Stomach (tissue), 4 donors: ENCODE measurements at regions not wholly inside any gene's neighbourhood (a gene's known extent, or its start where the extent isn't known, plus 50 kb on each side); places are given as distances from the start of the nearest gene placed in this dataset.

ENCODE experiments used
- CTCF ChIP-seq, 7 experiments: fragments of 450-650 bp in 4 of 7; fragments of 200-600 bp in 3 of 7; sonication (generic) in 3 of 7; IDR thresholded peaks; one replicate each; pipeline ENCODE4 v1.5.1; 2016 to 2019; ENCODE audit warnings: antibody characterized with exemption in 7 of 7, control low read depth in 2 of 7, mild to moderate bottlenecking in 1 of 7
- EP300 ChIP-seq: sonication (generic); formaldehyde crosslinking; IDR thresholded peaks from one replicate; pipeline ENCODE4 v1.6.1; 2017; ENCODE audit warnings: antibody characterized with exemption
- POLR2A ChIP-seq, 4 donors: fragments of 450-650 bp; IDR thresholded peaks; one replicate each; pipeline ENCODE4 v1.6.1; 2016; ENCODE audit warnings: antibody characterized with exemption in 4 of 4, control low read depth in 2 of 4, mild to moderate bottlenecking in 1 of 4, moderate library complexity in 1 of 4
- POLR2AphosphoS5 ChIP-seq, 3 donors: sonication (generic); formaldehyde crosslinking; IDR thresholded peaks; one replicate each; pipeline ENCODE4 v1.6.1; 2016; ENCODE audit warnings: antibody characterized with exemption in 3 of 3

DNA sequence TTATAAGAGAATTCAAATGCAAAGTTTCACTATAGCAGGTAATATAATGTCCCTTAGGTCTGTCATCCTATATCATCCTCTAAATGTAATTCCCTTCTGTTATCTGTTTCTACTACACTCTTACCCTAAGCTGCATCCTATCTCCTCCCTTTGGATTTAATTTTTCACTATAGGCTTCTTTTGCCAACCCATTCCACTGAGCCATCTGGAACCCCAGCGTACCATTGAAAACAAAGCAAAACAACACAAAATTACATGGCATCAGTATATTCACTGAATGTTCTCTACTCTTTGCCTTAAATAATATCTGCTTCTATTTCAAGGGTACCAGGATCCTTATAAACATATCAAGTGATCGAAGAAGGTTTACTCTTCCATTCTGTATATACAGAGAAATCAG is 1530.2 kb upstream of the LRRTM3 start:
- TF ChIP-seq CTCF (IDR thresholded peaks at IDR 0.05) (no peak), POLR2A (IDR thresholded peaks at IDR 0.05) (no peak), EP300 (no peak), POLR2AphosphoS5 (IDR thresholded peaks at IDR 0.05) (no peak)
